DOHH2 (cell line): ENCODE measurements at regions not wholly inside any gene's neighbourhood (a gene's known extent, or its start where the extent isn't known, plus 50 kb on each side); places are given as distances from the start of the nearest gene placed in this dataset.

Experiments
- H3F3A ChIP-seq: fragments of 200-600 bp; sonication (generic), shearing (Covaris generic); 2 replicates; pipeline ENCODE4 v1.6.0; 2016; ENCODE audit warnings: antibody characterized with exemption, mild to moderate bottlenecking; ENCODE audit not compliant: control insufficient read depth, insufficient read depth
- H3K27ac ChIP-seq: fragments of 200-600 bp; sonication (generic); 2 replicates; pipeline ENCODE4 v1.5.1; 2014; ENCODE audit warnings: low read depth, mild to moderate bottlenecking, low read length, moderate library complexity
- H3K27me3 ChIP-seq: fragments of 200-600 bp; sonication (generic); 2 replicates; pipeline ENCODE4 v1.6.1; 2014; ENCODE audit warnings: mild to moderate bottlenecking, low read length, mixed read lengths; ENCODE audit not compliant: control insufficient read depth
- H3K36me3 ChIP-seq: fragments of 200-600 bp; sonication (generic); 2 replicates; pipeline ENCODE4 v1.6.1; 2014; ENCODE audit warnings: mild to moderate bottlenecking, low read length, moderate library complexity, mixed read lengths; ENCODE audit not compliant: control insufficient read depth
- H3K4me1 ChIP-seq: fragments of 200-600 bp; sonication (generic); 2 replicates; pipeline ENCODE4 v1.6.1; 2014; ENCODE audit warnings: mild to moderate bottlenecking, low read length, mixed read lengths; ENCODE audit not compliant: control insufficient read depth
- H3K4me2 ChIP-seq: fragments of 200-600 bp; sonication (generic); 2 replicates; pipeline ENCODE4 v1.6.0; 2014; ENCODE audit warnings: mild to moderate bottlenecking, low read length, moderate library complexity
- H3K4me3 ChIP-seq: fragments of 200-600 bp; sonication (generic); 2 replicates; pipeline ENCODE4 v1.5.1; 2014; ENCODE audit warnings: mild to moderate bottlenecking, low read length, mixed read lengths
- H3K79me2 ChIP-seq: fragments of 200-600 bp; sonication (generic); 2 replicates; pipeline ENCODE4 v1.6.1; 2014; ENCODE audit warnings: mild to moderate bottlenecking, low read length, mixed read lengths; ENCODE audit not compliant: control insufficient read depth
- H3K9me2 ChIP-seq: fragments of 200-600 bp; sonication (generic); replicated peaks from 2 replicates; pipeline ENCODE4 v1.6.1; 2014; ENCODE audit warnings: mild to moderate bottlenecking, low read length, mixed read lengths; ENCODE audit not compliant: control insufficient read depth
- H3K9me3 ChIP-seq: fragments of 200-600 bp; sonication (generic); 2 replicates; pipeline ENCODE4 v1.6.1; 2014; ENCODE audit warnings: antibody characterized with exemption, low read length, mixed read lengths; ENCODE audit not compliant: control insufficient read depth, insufficient read depth
- H4K20me1 ChIP-seq: fragments of 200-600 bp; sonication (generic); 2 replicates; pipeline ENCODE4 v1.6.0; 2014; ENCODE audit warnings: low read depth, mild to moderate bottlenecking, antibody characterized with exemption, low read length, moderate library complexity; ENCODE audit not compliant: control insufficient read depth, insufficient read depth
- EZH2phosphoT487 ChIP-seq: fragments of 200-600 bp; sonication (generic); IDR thresholded peaks from 2 replicates; pipeline ENCODE4 v1.6.1; 2017; ENCODE audit warnings: borderline replicate concordance, mild to moderate bottlenecking, antibody characterized with exemption, low read length, moderate library complexity, mixed read lengths
- TF ChIP-seq, protein P1 (sequence below): fragments of 200-600 bp; sonication (generic); IDR thresholded peaks from one replicate; pipeline ENCODE4 v1.5.1; 2014; ENCODE audit warnings: antibody characterized with exemption, mild to moderate bottlenecking, low read depth, low read length; ENCODE audit not compliant: poor library complexity, severe bottlenecking

DNA sequence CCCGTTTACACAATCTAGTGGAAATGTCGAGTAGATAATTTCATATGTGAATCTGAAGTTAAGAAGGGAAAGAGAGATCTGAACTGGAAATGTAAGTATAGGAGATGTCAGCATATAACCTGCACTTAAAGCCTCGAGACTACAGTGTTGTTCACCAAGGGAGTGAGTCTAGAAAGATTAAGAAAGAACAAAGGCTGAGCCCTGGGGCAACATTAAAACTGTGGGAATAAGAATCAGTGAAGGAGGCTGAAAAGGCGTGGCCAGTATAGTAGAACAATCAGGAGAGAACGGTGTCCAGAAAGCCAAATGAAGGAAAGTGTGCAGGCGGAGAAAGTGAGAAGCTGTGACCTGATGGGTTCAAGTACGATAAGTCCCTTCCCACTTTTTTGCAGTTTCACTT is 118.8 kb upstream of the TENM3 start:
- Histone ChIP-seq H3K36me3 (no peaks in the 10 kb centered on the region), H3K4me3 (no peak overlapping the region), H3K9me2 (no peaks in the 10 kb centered on the region), H3F3A (no peaks in the 10 kb centered on the region), H3K4me1 (no peaks in the 10 kb centered on the region), H3K27ac (no peak overlapping the region), H4K20me1 (no peaks in the 10 kb centered on the region), H3K4me2 (no peak overlapping the region), H3K27me3 (no peaks in the 10 kb centered on the region), H3K9me3 (no peaks in the 10 kb centered on the region; the same call in 1 of the 2 replicates), H3K79me2 (no peaks in the 10 kb centered on the region)
- TF ChIP-seq, protein P1, sequence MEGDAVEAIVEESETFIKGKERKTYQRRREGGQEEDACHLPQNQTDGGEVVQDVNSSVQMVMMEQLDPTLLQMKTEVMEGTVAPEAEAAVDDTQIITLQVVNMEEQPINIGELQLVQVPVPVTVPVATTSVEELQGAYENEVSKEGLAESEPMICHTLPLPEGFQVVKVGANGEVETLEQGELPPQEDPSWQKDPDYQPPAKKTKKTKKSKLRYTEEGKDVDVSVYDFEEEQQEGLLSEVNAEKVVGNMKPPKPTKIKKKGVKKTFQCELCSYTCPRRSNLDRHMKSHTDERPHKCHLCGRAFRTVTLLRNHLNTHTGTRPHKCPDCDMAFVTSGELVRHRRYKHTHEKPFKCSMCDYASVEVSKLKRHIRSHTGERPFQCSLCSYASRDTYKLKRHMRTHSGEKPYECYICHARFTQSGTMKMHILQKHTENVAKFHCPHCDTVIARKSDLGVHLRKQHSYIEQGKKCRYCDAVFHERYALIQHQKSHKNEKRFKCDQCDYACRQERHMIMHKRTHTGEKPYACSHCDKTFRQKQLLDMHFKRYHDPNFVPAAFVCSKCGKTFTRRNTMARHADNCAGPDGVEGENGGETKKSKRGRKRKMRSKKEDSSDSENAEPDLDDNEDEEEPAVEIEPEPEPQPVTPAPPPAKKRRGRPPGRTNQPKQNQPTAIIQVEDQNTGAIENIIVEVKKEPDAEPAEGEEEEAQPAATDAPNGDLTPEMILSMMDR, result no peak
- no peak for TF ChIP-seq EZH2phosphoT487

DNA sequence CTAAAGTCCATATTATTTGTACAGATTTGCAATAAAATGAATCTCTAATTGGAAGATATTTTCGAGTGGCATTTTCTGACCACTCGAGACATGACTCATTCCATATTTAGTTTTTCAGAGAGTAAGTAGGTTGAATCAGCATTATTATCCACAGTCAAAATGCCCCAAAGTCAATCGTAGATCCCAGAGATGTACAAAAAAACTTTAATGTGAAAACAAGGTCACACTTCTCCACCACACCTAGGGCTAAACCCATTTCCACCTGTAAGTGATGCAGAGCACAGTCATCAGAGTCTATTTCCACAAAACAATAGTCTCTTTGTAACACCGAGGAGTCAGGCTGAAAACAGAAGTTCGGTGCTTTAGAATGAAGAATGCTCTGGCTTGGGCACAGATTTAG is 117.1 kb upstream of the TENM3 start:
- no peak overlapping the region for H3K4me3 ChIP-seq
- no peaks in the 10 kb centered on the region for H3K9me2 ChIP-seq
- H4K20me1 ChIP-seq, result no peaks in the 10 kb centered on the region
- TF ChIP-seq, protein P1, result no peak
- no peak for TF ChIP-seq EZH2phosphoT487
- no peaks in the 10 kb centered on the region for H3F3A ChIP-seq
- no peaks in the 10 kb centered on the region for H3K27me3 ChIP-seq
- no peaks in the 10 kb centered on the region for H3K79me2 ChIP-seq
- H3K4me2 ChIP-seq, result no peak overlapping the region
- H3K9me3 ChIP-seq, result no peaks in the 10 kb centered on the region
- H3K36me3 ChIP-seq, result no peaks in the 10 kb centered on the region
- H3K27ac ChIP-seq, result no peak overlapping the region
- H3K4me1 ChIP-seq, result no peaks in the 10 kb centered on the region

DNA sequence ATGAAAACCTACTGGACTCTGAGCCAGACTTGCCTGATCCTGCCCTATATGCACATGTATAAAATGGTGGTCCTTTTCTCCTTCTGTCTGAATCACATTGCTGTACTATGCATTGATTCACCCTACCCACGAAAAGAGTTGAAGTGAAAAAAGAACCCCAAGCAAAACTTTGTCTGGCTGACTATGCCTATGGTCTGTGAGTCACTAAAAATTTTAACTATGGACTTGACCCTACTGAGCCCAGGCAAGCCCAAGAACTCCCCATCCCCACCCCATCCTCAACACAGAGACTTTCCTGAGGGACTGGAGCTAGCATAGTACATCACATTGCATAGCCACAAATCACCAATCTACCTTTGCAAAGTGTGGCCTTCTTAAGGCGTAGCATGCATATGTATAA is 116.6 kb upstream of the TENM3 start:
- Histone ChIP-seq H3K4me3 (no peak overlapping the region), H3K4me2 (no peak overlapping the region), H3K27me3 (no peaks in the 10 kb centered on the region), H3K79me2 (no peaks in the 10 kb centered on the region), H3K36me3 (no peaks in the 10 kb centered on the region), H3K9me2 (no peaks in the 10 kb centered on the region), H4K20me1 (no peaks in the 10 kb centered on the region), H3K27ac (no peak overlapping the region), H3K9me3 (no peaks in the 10 kb centered on the region), H3F3A (no peaks in the 10 kb centered on the region), H3K4me1 (no peaks in the 10 kb centered on the region)
- TF ChIP-seq, protein P1, result no peak
- no peak for TF ChIP-seq EZH2phosphoT487

DNA sequence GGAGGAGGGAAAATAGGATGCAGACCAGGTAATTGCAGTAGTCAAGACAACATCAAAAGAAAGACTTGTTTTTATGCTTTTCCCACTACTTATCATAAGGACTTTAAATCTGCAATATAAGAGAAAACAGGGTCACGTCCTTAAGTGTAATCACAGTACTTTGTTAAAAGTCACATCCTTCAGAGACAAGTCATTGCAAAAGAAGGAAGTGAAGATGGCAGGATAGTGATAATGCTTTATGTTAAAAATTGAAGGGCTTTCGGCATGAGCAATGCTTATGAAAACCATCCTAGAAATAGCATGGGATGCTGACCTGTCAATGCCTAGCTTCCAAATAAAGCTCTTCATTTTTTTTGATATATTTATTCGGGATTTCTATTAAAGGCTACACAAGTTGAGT is 110.2 kb upstream of the TENM3 start:
- H3K27ac ChIP-seq, result no peak overlapping the region
- no peaks in the 10 kb centered on the region for H3K4me1 ChIP-seq
- no peaks in the 10 kb centered on the region for H3K79me2 ChIP-seq
- no peaks in the 10 kb centered on the region for H4K20me1 ChIP-seq
- no peaks in the 10 kb centered on the region for H3K9me2 ChIP-seq
- H3K9me3 ChIP-seq, result no peaks in the 10 kb centered on the region
- H3K36me3 ChIP-seq, result no peaks in the 10 kb centered on the region
- no peaks in the 10 kb centered on the region for H3F3A ChIP-seq
- TF ChIP-seq EZH2phosphoT487, result no peak
- TF ChIP-seq, protein P1, result no peak
- H3K4me3 ChIP-seq, result no peak overlapping the region
- no peak overlapping the region for H3K4me2 ChIP-seq
- H3K27me3 ChIP-seq, result no peaks in the 10 kb centered on the region
